CD4-positive, alpha-beta T cell (primary cell): ENCODE measurements at regions not wholly inside any gene's neighbourhood (a gene's known extent, or its start where the extent isn't known, plus 50 kb on each side); places are given as distances from the start of the nearest gene placed in this dataset.

Experiments used
- ATAC-seq: fragments of 200-7000 bp; cut with Tn5 transposase; one replicate; pipeline ENCODE4 v1.10.0; 2022; ENCODE audit warnings: mild to moderate bottlenecking; ENCODE audit not compliant: poor library complexity
- CTCF ChIA-PET: fragments of 350-600 bp; sonication (Branson Sonifier 250); formaldehyde crosslinking; loops from one replicate; lab custom pipeline; 2021; ENCODE audit warnings: antibody characterized with exemption, inconsistent platforms; lab: Charles Lee
- POLR2A ChIA-PET: fragments of 350-600 bp; sonication (Branson Sonifier 250); formaldehyde crosslinking; loops from one replicate; lab custom pipeline; 2021; ENCODE audit warnings: antibody characterized with exemption, inconsistent platforms; lab: Charles Lee
- DNase-seq, 14 experiments: peaks; one replicate each; pipeline ENCODE4 v3.0.0-alpha.2; 2013 to 2020; ENCODE audit warnings: mixed read lengths in 2 of 14
- H3K27ac ChIP-seq, 2 donors: one replicate each; pipeline versions ENCODE4 v1.5.1 to v1.7.0; 2013; ENCODE audit warnings: low read length in 2 of 2, low read depth in 1 of 2, mild to moderate bottlenecking in 1 of 2
- H3K27me3 ChIP-seq, 2 experiments: 1 replicate in 1 of 2; 2 replicates in 1 of 2; pipeline versions ENCODE4 v1.6.1 to v1.7.0; 2013; ENCODE audit warnings: low read length in 2 of 2, control low read depth in 1 of 2, mild to moderate bottlenecking in 1 of 2, moderate library complexity in 1 of 2; ENCODE audit not compliant: insufficient read depth in 2 of 2, control insufficient read depth in 1 of 2
- H3K36me3 ChIP-seq: one replicate; pipeline ENCODE4 v1.6.1; 2013; ENCODE audit warnings: low read length, control low read depth; ENCODE audit not compliant: insufficient read depth
- H3K4me1 ChIP-seq: one replicate; pipeline ENCODE4 v1.6.1; 2013; ENCODE audit warnings: low read length, control low read depth; ENCODE audit not compliant: insufficient read depth
- H3K4me3 ChIP-seq: one replicate; pipeline ENCODE4 v1.5.1; 2013; ENCODE audit warnings: mild to moderate bottlenecking, low read length, moderate library complexity
- H3K9me3 ChIP-seq, 2 experiments: 1 replicate in 1 of 2; 2 replicates in 1 of 2; pipeline versions ENCODE4 v1.6.1 to v1.7.0; 2013; ENCODE audit warnings: low read length in 2 of 2, mild to moderate bottlenecking in 2 of 2, control low read depth in 1 of 2, moderate library complexity in 1 of 2; ENCODE audit not compliant: control insufficient read depth in 1 of 2, insufficient read depth in 1 of 2
- H3K27ac Mint-ChIP-seq: one replicate; pipeline ENCODE4 v1.8.0; 2020; ENCODE audit warnings: mixed read lengths
- H3K27me3 Mint-ChIP-seq: one replicate; pipeline ENCODE4 v1.8.0; 2021; ENCODE audit warnings: mixed read lengths
- H3K36me3 Mint-ChIP-seq: one replicate; pipeline ENCODE4 v1.8.0; 2021; ENCODE audit warnings: low read depth, mixed read lengths
- H3K4me1 Mint-ChIP-seq: one replicate; pipeline ENCODE4 v1.8.0; 2021; ENCODE audit warnings: low read depth, mixed read lengths
- H3K4me3 Mint-ChIP-seq: one replicate; pipeline ENCODE4 v1.8.0; 2020; ENCODE audit warnings: mild to moderate bottlenecking, mixed read lengths
- H3K9me3 Mint-ChIP-seq: one replicate; pipeline ENCODE4 v1.8.0; 2020; ENCODE audit warnings: mixed read lengths
- CTCF ChIP-seq: fragments of 200-600 bp; IDR thresholded peaks from one replicate; pipeline ENCODE4 v1.8.0; 2022; ENCODE audit warnings: antibody characterized with exemption, mild to moderate bottlenecking
- intact Hi-C, 2 experiments: fragments of 100-400 bp; cut with DNase I in 1 of 2; cut with micrococcal nuclease in 1 of 2; formaldehyde crosslinking; loops; one replicate each; pipeline versions ENCODE4 v1.15.1 to v1.9.0; 2023 to 2025; cut with DNase I, micrococcal nuclease

- POLR2A ChIA-PET: no interaction called here
- TF ChIP-seq CTCF: no peak
- H3K4me1 ChIP-seq: no peaks in the 10 kb centered on the region
- ATAC-seq (no peak), DNase-seq (no peak)
- H3K4me3 ChIP-seq: no peak overlapping the region
- H3K27me3 ChIP-seq: no peaks in the 10 kb centered on the region
- Mint-ChIP-seq H3K27me3 (no peaks in the 10 kb centered on the region), H3K4me1 (no peaks in the 10 kb centered on the region), H3K9me3 (no peaks in the 10 kb centered on the region), H3K27ac (no peak overlapping the region), H3K4me3 (no peak overlapping the region), H3K36me3 (no peaks in the 10 kb centered on the region)
- H3K9me3 ChIP-seq: no peaks in the 10 kb centered on the region
- H3K36me3 ChIP-seq: no peaks in the 10 kb centered on the region
- intact Hi-C loops: no loop called here
- CTCF ChIA-PET: no interaction called here
- H3K27ac ChIP-seq: no peak overlapping the region
These were observed 153.7 kb upstream of the ADCY2 start for GRCh38 chr5:7242118-7242710.

- no peak overlapping the region for H3K27ac ChIP-seq
- H3K4me3 ChIP-seq: no peak overlapping the region
- Mint-ChIP-seq H3K4me1 (no peaks in the 10 kb centered on the region), H3K9me3 (no peaks in the 10 kb centered on the region), H3K27me3 (no peaks in the 10 kb centered on the region), H3K36me3 (no peaks in the 10 kb centered on the region), H3K4me3 (no peak overlapping the region), H3K27ac (no peak overlapping the region)
- ChIA-PET CTCF (no interaction called here), POLR2A (no interaction called here)
- no peak for DNase-seq
- ATAC-seq: no peak
- no peaks in the 10 kb centered on the region for H3K27me3 ChIP-seq
- intact Hi-C loops: no loop called here
- H3K9me3 ChIP-seq: no peaks in the 10 kb centered on the region
- TF ChIP-seq CTCF: no peak
- H3K36me3 ChIP-seq: no peaks in the 10 kb centered on the region
- H3K4me1 ChIP-seq: no peaks in the 10 kb centered on the region
These were observed 151.7 kb upstream of the ADCY2 start for GRCh38 chr5:7244208-7244607.

GRCh38 chr5:7245121-7245651 is 150.8 kb upstream of the ADCY2 start:
- intact Hi-C loops: no loop called here
- Mint-ChIP-seq H3K4me3 (no peak overlapping the region), H3K36me3 (no peaks in the 10 kb centered on the region), H3K4me1 (no peaks in the 10 kb centered on the region), H3K27ac (no peak overlapping the region), H3K9me3 (no peaks in the 10 kb centered on the region), H3K27me3 (no peaks in the 10 kb centered on the region)
- DNase-seq (no peak), ATAC-seq (no peak)
- no peak for TF ChIP-seq CTCF
- POLR2A ChIA-PET: no interaction called here
- Histone ChIP-seq H3K36me3 (no peaks in the 10 kb centered on the region), H3K4me1 (no peaks in the 10 kb centered on the region), H3K27ac (no peak overlapping the region), H3K27me3 (no peaks in the 10 kb centered on the region), H3K4me3 (no peak overlapping the region), H3K9me3 (no peaks in the 10 kb centered on the region)
- CTCF ChIA-PET: no interaction called here
